IMR-90 (cell line): ENCODE measurements at regions not wholly inside any gene's neighbourhood (a gene's known extent, or its start where the extent isn't known, plus 50 kb on each side); places are given as distances from the start of the nearest gene placed in this dataset.

Source experiments
- ATAC-seq: fragments of 200-7000 bp; cut with Tn5 transposase; 2 replicates; pipeline ENCODE4 v1.9.1; 2020; ENCODE audit warnings: low read depth, mild to moderate bottlenecking, moderate library complexity
- BruUV-seq: library from RNA; stranded (reverse); fragments of 400-500 nt; replicated peaks from 2 replicates; lab custom pipeline; 2021; lab: Mats Ljungman, UMichigan
- CTCF ChIA-PET: fragments of 300-600 bp; formaldehyde crosslinking; extraction: SDS; loops from one replicate; lab custom pipeline; 2021; ENCODE audit warnings: antibody characterized with exemption; lab: Yijun Ruan, JAX
- POLR2A ChIA-PET: fragments of 300-600 bp; sonication (Branson Sonifier 250); formaldehyde crosslinking; loops from one replicate; lab custom pipeline; 2022; ENCODE audit warnings: antibody characterized with exemption; ENCODE audit not compliant: unreplicated experiment; lab: Charles Lee
- DNase-seq: peaks from one replicate; pipeline ENCODE4 v3.0.0; 2013
- H2AFZ ChIP-seq: replicated peaks from 2 replicates; pipeline ENCODE3; 2013; ENCODE audit warnings: low read length, mild to moderate bottlenecking; ENCODE audit not compliant: poor library complexity
- H2AK5ac ChIP-seq: 2 replicates; pipeline ENCODE4 v1.6.1; 2013; ENCODE audit warnings: low read depth, low read length, inconsistent platforms
- H2AK9ac ChIP-seq: replicated peaks from 2 replicates; pipeline ENCODE3; 2013; ENCODE audit warnings: mild to moderate bottlenecking, low read depth, low read length, moderate library complexity; ENCODE audit not compliant: poor library complexity
- H2BK120ac ChIP-seq: 2 replicates; pipeline ENCODE4 v1.6.1; 2013; ENCODE audit warnings: low read depth, low read length, inconsistent platforms
- H2BK15ac ChIP-seq: 3 replicates; pipeline ENCODE4 v1.6.1; 2013; ENCODE audit warnings: low read depth, low read length, inconsistent platforms
- H2BK20ac ChIP-seq: 2 replicates; pipeline ENCODE4 v1.6.1; 2013; ENCODE audit warnings: low read depth, mild to moderate bottlenecking, inconsistent platforms, low read length, moderate library complexity
- H2BK5ac ChIP-seq: 2 replicates; pipeline ENCODE4 v1.6.1; 2013; ENCODE audit warnings: mild to moderate bottlenecking, low read depth, low read length, inconsistent platforms; ENCODE audit not compliant: poor library complexity, severe bottlenecking
- H3K14ac ChIP-seq: replicated peaks from 2 replicates; pipeline ENCODE4 v1.6.1; 2013; ENCODE audit warnings: low read depth, low read length, inconsistent platforms
- H3K18ac ChIP-seq: 2 replicates; pipeline ENCODE4 v1.6.1; 2013; ENCODE audit warnings: low read depth, low read length, control low read depth
- H3K23ac ChIP-seq: 2 replicates; pipeline ENCODE4 v1.6.1; 2013; ENCODE audit warnings: low read depth, low read length, inconsistent platforms
- H3K27ac ChIP-seq: 2 replicates; pipeline ENCODE4 v1.5.1; 2013; ENCODE audit warnings: mild to moderate bottlenecking, control low read depth, low read length; ENCODE audit not compliant: insufficient read depth
- H3K27me3 ChIP-seq: 2 replicates; pipeline ENCODE4 v1.6.1; 2013; ENCODE audit warnings: low read length; ENCODE audit not compliant: control insufficient read depth, insufficient read depth
- H3K36me3 ChIP-seq: 2 replicates; pipeline ENCODE4 v1.6.1; 2013; ENCODE audit warnings: low read length, mixed read lengths; ENCODE audit not compliant: control insufficient read depth, insufficient read depth
- H3K4ac ChIP-seq: 2 replicates; pipeline ENCODE4 v1.6.1; 2013; ENCODE audit warnings: low read depth, low read length, inconsistent platforms
- H3K4me1 ChIP-seq: 2 replicates; pipeline ENCODE4 v1.6.1; 2013; ENCODE audit warnings: low read length, mixed read lengths; ENCODE audit not compliant: control insufficient read depth, insufficient read depth
- H3K4me2 ChIP-seq: 2 replicates; pipeline ENCODE4 v1.6.1; 2013; ENCODE audit warnings: low read depth, mild to moderate bottlenecking, control low read depth, low read length, moderate library complexity
- H3K4me3 ChIP-seq: 2 replicates; pipeline ENCODE4 v1.5.1; 2013; ENCODE audit warnings: low read depth, mild to moderate bottlenecking, control low read depth, low read length, moderate library complexity; ENCODE audit not compliant: insufficient read depth
- H3K56ac ChIP-seq: 2 replicates; pipeline ENCODE4 v1.6.1; 2013; ENCODE audit warnings: low read length, inconsistent platforms; ENCODE audit not compliant: insufficient read depth; ENCODE audit errors: extremely low read depth
- H3K79me1 ChIP-seq, 2 experiments: 2 replicates each; pipeline ENCODE4 v1.6.1; 2013; ENCODE audit warnings: low read length in 2 of 2, inconsistent platforms in 1 of 2, low read depth in 1 of 2
- H3K9ac ChIP-seq: 2 replicates; pipeline ENCODE4 v1.6.1; 2013; ENCODE audit warnings: low read depth, low read length, control low read depth
- H3K9me1 ChIP-seq: 2 replicates; pipeline ENCODE4 v1.6.1; 2013; ENCODE audit warnings: low read length, inconsistent platforms; ENCODE audit not compliant: insufficient read depth
- H3K9me3 ChIP-seq: 2 replicates; pipeline ENCODE4 v1.6.1; 2013; ENCODE audit warnings: low read length; ENCODE audit not compliant: control insufficient read depth, insufficient read depth
- H4K20me1 ChIP-seq: 2 replicates; pipeline ENCODE4 v1.6.1; 2013; ENCODE audit warnings: low read length, inconsistent platforms; ENCODE audit not compliant: insufficient read depth
- H4K5ac ChIP-seq: 2 replicates; pipeline ENCODE4 v1.6.1; 2013; ENCODE audit warnings: mild to moderate bottlenecking, low read depth, low read length, control low read depth
- H4K8ac ChIP-seq, 2 experiments: 2 replicates each; pipeline ENCODE4 v1.6.1; 2013; ENCODE audit warnings: low read depth in 2 of 2, low read length in 2 of 2, control low read depth in 1 of 2, inconsistent platforms in 1 of 2
- H4K91ac ChIP-seq: 2 replicates; pipeline ENCODE4 v1.6.1; 2013; ENCODE audit warnings: low read depth, low read length, inconsistent platforms; ENCODE audit not compliant: insufficient read depth
- BHLHE40 ChIP-seq: fragments of 150-350 bp; IDR thresholded peaks from 2 replicates; pipeline ENCODE4 v1.6.1; 2016; ENCODE audit warnings: mild to moderate bottlenecking, low read depth, low read length
- CEBPB ChIP-seq: IDR thresholded peaks from 2 replicates; pipeline ENCODE4 v1.6.1; 2012; ENCODE audit warnings: low read depth, low read length, improper control_type of control experiment
- FOS ChIP-seq: fragments of 150-350 bp; IDR thresholded peaks from 2 replicates; pipeline ENCODE4 v1.6.1; 2016; ENCODE audit warnings: low read depth, low read length
- MAFK ChIP-seq: IDR thresholded peaks from 2 replicates; pipeline ENCODE4 v1.6.1; 2012; ENCODE audit warnings: low read depth, low read length, improper control_type of control experiment
- MAZ ChIP-seq: IDR thresholded peaks from 2 replicates; pipeline ENCODE4 v1.6.1; 2012; ENCODE audit warnings: low read depth, mild to moderate bottlenecking, low read length, improper control_type of control experiment, moderate library complexity, borderline replicate concordance
- MXI1 ChIP-seq: IDR thresholded peaks from 2 replicates; pipeline ENCODE4 v1.6.1; 2012; ENCODE audit warnings: low read depth, mild to moderate bottlenecking, low read length, moderate library complexity, borderline replicate concordance
- NFE2L2 ChIP-seq: fragments of 150-350 bp; IDR thresholded peaks from 2 replicates; pipeline ENCODE4 v1.6.1; 2016; ENCODE audit warnings: low read depth, mild to moderate bottlenecking, low read length
- POLR2A ChIP-seq: IDR thresholded peaks from 2 replicates; pipeline ENCODE4 v1.6.1; 2012; ENCODE audit warnings: mild to moderate bottlenecking, low read depth, low read length
- RAD21 ChIP-seq: IDR thresholded peaks from 2 replicates; pipeline ENCODE4 v1.6.1; 2012; ENCODE audit warnings: low read length, improper control_type of control experiment
- RCOR1 ChIP-seq: IDR thresholded peaks from 2 replicates; pipeline ENCODE4 v1.6.1; 2012; ENCODE audit warnings: mild to moderate bottlenecking, low read length, improper control_type of control experiment; ENCODE audit not compliant: insufficient replicate concordance
- RFX5 ChIP-seq: IDR thresholded peaks from 2 replicates; pipeline ENCODE4 v1.8.0; 2012; ENCODE audit warnings: low read depth, mild to moderate bottlenecking, low read length, moderate library complexity
- SMC3 ChIP-seq: fragments of 150-350 bp; IDR thresholded peaks from 2 replicates; pipeline ENCODE4 v1.6.1; 2016; ENCODE audit warnings: low read depth, mild to moderate bottlenecking, antibody characterized with exemption, low read length, moderate library complexity
- WGBS, 2 experiments: methylation state at CpG; one replicate each; pipeline versions ENCODE4 v1.1.5 to v1.1.7; 2013; ENCODE audit warnings: missing lambda C conversion rate in 2 of 2; ENCODE audit not compliant: insufficient read length in 1 of 2; ENCODE audit errors: extremely low coverage in 2 of 2; 5-methylcytosine and 5-hydroxymethylcytosine counted together
- dilution Hi-C: fragments of 300-500 bp; cut with HindIII; formaldehyde crosslinking; loops from one replicate; pipeline ENCODE4 v1.14.3; 2018; ENCODE audit warnings: low sequenced_read_pairs; ENCODE audit not compliant: unreplicated experiment
- in situ Hi-C: fragments of 300-500 bp; cut with MboI; formaldehyde crosslinking; loops from 3 replicates; pipeline ENCODE4 v1.14.3; 2019; ENCODE audit warnings: low sequenced_read_pairs, inconsistent platforms, mixed read lengths
- intact Hi-C: fragments of 100-400 bp; cut with micrococcal nuclease; formaldehyde crosslinking; loops from 2 replicates; pipeline ENCODE4 v1.10.0; 2022
- TF ChIP-seq, protein P1 (sequence below): fragments of 150-350 bp; IDR thresholded peaks from 2 replicates; pipeline ENCODE4 v1.6.1; 2017; ENCODE audit warnings: mild to moderate bottlenecking, antibody characterized with exemption, low read length, low read depth

DNA sequence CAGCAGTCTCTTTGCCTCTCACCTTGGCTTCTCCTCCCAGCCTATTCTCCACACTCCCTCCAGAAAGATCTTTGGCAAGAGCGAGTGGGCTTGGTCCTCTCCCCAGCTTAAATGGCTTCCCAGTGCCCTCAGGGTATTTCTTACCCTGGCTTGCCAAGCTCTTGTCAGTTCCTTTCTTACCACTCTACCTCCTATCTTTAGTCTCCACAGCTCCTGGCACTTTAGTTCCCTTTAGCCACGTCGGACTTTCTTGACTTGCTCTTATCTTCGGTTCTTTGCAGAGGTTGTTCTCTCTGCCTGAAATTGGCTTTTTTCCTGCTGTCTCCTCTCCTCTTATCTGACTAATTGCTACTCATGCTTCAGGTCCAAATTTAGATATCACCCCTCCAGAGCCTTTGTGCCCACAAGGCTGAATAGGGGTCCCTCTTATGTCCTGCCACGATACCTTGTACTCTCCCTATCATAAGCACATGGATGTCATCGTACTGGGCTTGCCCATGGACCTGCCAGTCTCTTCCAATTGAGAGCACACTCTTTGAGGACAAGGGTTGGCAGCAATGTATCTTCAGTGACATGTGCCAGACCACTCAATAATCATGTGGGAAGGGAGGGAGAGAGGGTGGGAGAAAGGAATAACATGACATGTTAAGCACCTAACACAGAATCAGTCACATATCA is 131.7 kb upstream of the CTAGE1 start:
- CTCF ChIA-PET = no interaction called here
- peak overlapping the region; percentile 29 for H3K4ac ChIP-seq

More for the DNA sequence above, 131.7 kb upstream of the CTAGE1 start:
- in situ Hi-C loops (no loop called here), intact Hi-C loops (no loop called here), dilution Hi-C loops (no loop called here)
- no peak overlapping the region for H3K9ac ChIP-seq
- H3K4me2 ChIP-seq = no peak overlapping the region
- no peak overlapping the region; the same call in 1 of the 2 replicates for H3K14ac ChIP-seq
- BruUV-seq = no TSS peak
- ATAC-seq = no peak
- H2BK20ac ChIP-seq = peak overlapping the region; percentile 9; the same call in 1 of the 2 replicates
- no peak overlapping the region for H3K27ac ChIP-seq
- no peak for DNase-seq
- H4K91ac ChIP-seq = no peak overlapping the region
- no peaks in the 10 kb centered on the region; the same call in 1 of the 2 replicates for H3K27me3 ChIP-seq
- H3K9me1 ChIP-seq = peaks cover 20% of the 10 kb centered on the region
- H3K9me3 ChIP-seq = no peaks in the 10 kb centered on the region
- no peaks in the 10 kb centered on the region for H3K79me1 ChIP-seq
- TF ChIP-seq MAZ (no peak), RAD21 (no peak), MXI1 (no peak), BHLHE40 (no peak), POLR2A (no peak), MAFK (no peak), SMC3 (no peak), FOS (no peak), RCOR1 (no peak), NFE2L2 (no peak), RFX5 (no peak), CEBPB (no peak)
- TF ChIP-seq, protein P1, sequence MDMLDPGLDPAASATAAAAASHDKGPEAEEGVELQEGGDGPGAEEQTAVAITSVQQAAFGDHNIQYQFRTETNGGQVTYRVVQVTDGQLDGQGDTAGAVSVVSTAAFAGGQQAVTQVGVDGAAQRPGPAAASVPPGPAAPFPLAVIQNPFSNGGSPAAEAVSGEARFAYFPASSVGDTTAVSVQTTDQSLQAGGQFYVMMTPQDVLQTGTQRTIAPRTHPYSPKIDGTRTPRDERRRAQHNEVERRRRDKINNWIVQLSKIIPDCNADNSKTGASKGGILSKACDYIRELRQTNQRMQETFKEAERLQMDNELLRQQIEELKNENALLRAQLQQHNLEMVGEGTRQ = no peak
- H2BK15ac ChIP-seq = peak overlapping the region; percentile 83; the same call in 2 of the 3 replicates
- H3K4me3 ChIP-seq = no peak overlapping the region
- H3K23ac ChIP-seq = peak overlapping the region; percentile 12; the same call in 1 of the 2 replicates
- H3K56ac ChIP-seq = no peak overlapping the region
- WGBS, 2 experiments = 92% methylated on average over 6 of the region's 6 CpGs; no CpG with 5 or more reads in 1 of the 2 experiments
- H2AK9ac ChIP-seq = peak overlapping the region; percentile 10
- H4K20me1 ChIP-seq = no peaks in the 10 kb centered on the region
- H4K5ac ChIP-seq = no peak overlapping the region
- POLR2A ChIA-PET = no interaction called here
- H2BK5ac ChIP-seq = no peak overlapping the region
- H2AFZ ChIP-seq = no peak overlapping the region
- H3K36me3 ChIP-seq = no peaks in the 10 kb centered on the region
- H3K4me1 ChIP-seq = peaks cover 18% of the 10 kb centered on the region
- H3K18ac ChIP-seq = no peak overlapping the region
- no peak overlapping the region for H4K8ac ChIP-seq
- no peak overlapping the region; the same call in 1 of the 2 replicates for H2BK120ac ChIP-seq
- H2AK5ac ChIP-seq = peak overlapping the region; percentile 51; the same call in 1 of the 2 replicates
